ENCODE measurements at regions not wholly inside any gene's neighbourhood (a gene's known extent, or its start where the extent isn't known, plus 50 kb on each side); places are given as distances from the start of the nearest gene placed in this dataset.

GRCh38 chr13:111469450-111469849 is 149.0 kb downstream of the TEX29 start:
- peaks cover 2% of the 10 kb centered on the region for H3K27me3 Mint-ChIP-seq (ENCODE audit: unreplicated experiment)
- H3K4me1 Mint-ChIP-seq (ENCODE audit: low read depth, unreplicated experiment): peaks cover 2% of the 10 kb centered on the region
- no peak overlapping the region for H3K27ac Mint-ChIP-seq (ENCODE audit: unreplicated experiment)
- no peak for DNase-seq
- no peaks in the 10 kb centered on the region for H3K36me3 Mint-ChIP-seq (ENCODE audit: unreplicated experiment)
- peaks cover 11% of the 10 kb centered on the region for H3K9me3 Mint-ChIP-seq (ENCODE audit: unreplicated experiment)
- no peak overlapping the region for H3K4me3 Mint-ChIP-seq (ENCODE audit: unreplicated experiment)
- no peak for TF ChIP-seq CTCF (IDR thresholded peaks at IDR 0.05; ENCODE audit: partially characterized antibody, unreplicated experiment)

GRCh38 chr13:111469916-111470506 is 149.6 kb downstream of the TEX29 start:
- Mint-ChIP-seq H3K36me3 (ENCODE audit: unreplicated experiment) (no peaks in the 10 kb centered on the region), H3K4me3 (ENCODE audit: unreplicated experiment) (no peak overlapping the region), H3K27me3 (ENCODE audit: unreplicated experiment) (peaks cover 2% of the 10 kb centered on the region), H3K27ac (ENCODE audit: unreplicated experiment) (no peak overlapping the region), H3K4me1 (ENCODE audit: low read depth, unreplicated experiment) (peaks cover 5% of the 10 kb centered on the region), H3K9me3 (ENCODE audit: unreplicated experiment) (peaks cover 11% of the 10 kb centered on the region)
- no peak for DNase-seq
- TF ChIP-seq CTCF (IDR thresholded peaks at IDR 0.05; ENCODE audit: partially characterized antibody, unreplicated experiment): no peak

GRCh38 chr13:111470933-111471332 is 150.5 kb downstream of the TEX29 start:
- no peak for DNase-seq
- Mint-ChIP-seq H3K4me3 (ENCODE audit: unreplicated experiment) (no peak overlapping the region), H3K27me3 (ENCODE audit: unreplicated experiment) (peaks cover 2% of the 10 kb centered on the region), H3K27ac (ENCODE audit: unreplicated experiment) (no peak overlapping the region), H3K4me1 (ENCODE audit: low read depth, unreplicated experiment) (peaks cover 5% of the 10 kb centered on the region), H3K9me3 (ENCODE audit: unreplicated experiment) (peaks cover 11% of the 10 kb centered on the region), H3K36me3 (ENCODE audit: unreplicated experiment) (no peaks in the 10 kb centered on the region)
- no peak for TF ChIP-seq CTCF (IDR thresholded peaks at IDR 0.05; ENCODE audit: partially characterized antibody, unreplicated experiment)

GRCh38 chr13:111472083-111472482 is 151.6 kb downstream of the TEX29 start:
- no peak for TF ChIP-seq CTCF (IDR thresholded peaks at IDR 0.05; ENCODE audit: partially characterized antibody, unreplicated experiment)
- Mint-ChIP-seq H3K27me3 (ENCODE audit: unreplicated experiment) (peaks cover 5% of the 10 kb centered on the region), H3K36me3 (ENCODE audit: unreplicated experiment) (no peaks in the 10 kb centered on the region), H3K4me1 (ENCODE audit: low read depth, unreplicated experiment) (peaks cover 5% of the 10 kb centered on the region), H3K27ac (ENCODE audit: unreplicated experiment) (no peak overlapping the region), H3K4me3 (ENCODE audit: unreplicated experiment) (no peak overlapping the region), H3K9me3 (ENCODE audit: unreplicated experiment) (peaks cover 7% of the 10 kb centered on the region)
- DNase-seq: no peak

GRCh38 chr13:111472559-111473460 is 152.4 kb downstream of the TEX29 start:
- Mint-ChIP-seq H3K4me1 (ENCODE audit: low read depth, unreplicated experiment) (peaks cover 5% of the 10 kb centered on the region), H3K4me3 (ENCODE audit: unreplicated experiment) (no peak overlapping the region), H3K27me3 (ENCODE audit: unreplicated experiment) (peaks cover 5% of the 10 kb centered on the region), H3K27ac (ENCODE audit: unreplicated experiment) (no peak overlapping the region), H3K36me3 (ENCODE audit: unreplicated experiment) (no peaks in the 10 kb centered on the region), H3K9me3 (ENCODE audit: unreplicated experiment) (peaks cover 7% of the 10 kb centered on the region)
- no peak for TF ChIP-seq CTCF (IDR thresholded peaks at IDR 0.05; ENCODE audit: partially characterized antibody, unreplicated experiment)
- DNase-seq: no peak

Measured in glutamatergic neuron (in vitro differentiated cells).